RWPE2 (cell line): ENCODE measurements at regions not wholly inside any gene's neighbourhood (a gene's known extent, or its start where the extent isn't known, plus 50 kb on each side); places are given as distances from the start of the nearest gene placed in this dataset.
A peak's percentile ranks its signal among the peaks of the same experiment; 100 is the strongest.

Experiments used
- ATAC-seq: fragments of 200-7000 bp; cut with Tn5 transposase; 3 replicates; pipeline ENCODE4 v1.9.1; 2021; ENCODE audit warnings: low read depth
- DNase-seq: peaks from one replicate; pipeline ENCODE4 v3.0.0-alpha.2; 2020; ENCODE audit warnings: low spot score
- H3K27ac ChIP-seq: fragments of 450-650 bp; 2 replicates; pipeline ENCODE4 v1.5.1; 2017; ENCODE audit warnings: mild to moderate bottlenecking; ENCODE audit not compliant: poor library complexity, severe bottlenecking
- H3K27me3 ChIP-seq: fragments of 250-450 bp; sonication (Bioruptor Pico); 2 replicates; pipeline ENCODE4 v1.5.1; 2021; ENCODE audit warnings: mild to moderate bottlenecking, moderate library complexity; ENCODE audit not compliant: insufficient read depth, poor library complexity, severe bottlenecking
- H3K36me3 ChIP-seq: fragments of 250-450 bp; sonication (Bioruptor Pico); 2 replicates; pipeline ENCODE4 v1.5.1; 2020; ENCODE audit warnings: low read depth, mild to moderate bottlenecking, moderate library complexity
- H3K4me1 ChIP-seq: fragments of 250-450 bp; sonication (Bioruptor Pico); 2 replicates; pipeline ENCODE4 v1.5.1; 2021; ENCODE audit warnings: mild to moderate bottlenecking, moderate library complexity; ENCODE audit not compliant: insufficient read depth, poor library complexity, severe bottlenecking
- H3K4me3 ChIP-seq: fragments of 250-450 bp; sonication (Bioruptor Pico); 2 replicates; pipeline ENCODE4 v1.5.1; 2021; ENCODE audit warnings: mild to moderate bottlenecking, moderate library complexity; ENCODE audit not compliant: severe bottlenecking
- H3K9me3 ChIP-seq: fragments of 250-450 bp; sonication (Bioruptor Pico); 2 replicates; pipeline ENCODE4 v1.5.1; 2021; ENCODE audit warnings: mild to moderate bottlenecking, moderate library complexity; ENCODE audit not compliant: severe bottlenecking
- CTCF ChIP-seq: fragments of 450-650 bp; IDR thresholded peaks from one replicate; pipeline ENCODE4 v1.5.1; 2017; ENCODE audit warnings: mild to moderate bottlenecking, moderate library complexity; ENCODE audit not compliant: poor library complexity, severe bottlenecking

DNA sequence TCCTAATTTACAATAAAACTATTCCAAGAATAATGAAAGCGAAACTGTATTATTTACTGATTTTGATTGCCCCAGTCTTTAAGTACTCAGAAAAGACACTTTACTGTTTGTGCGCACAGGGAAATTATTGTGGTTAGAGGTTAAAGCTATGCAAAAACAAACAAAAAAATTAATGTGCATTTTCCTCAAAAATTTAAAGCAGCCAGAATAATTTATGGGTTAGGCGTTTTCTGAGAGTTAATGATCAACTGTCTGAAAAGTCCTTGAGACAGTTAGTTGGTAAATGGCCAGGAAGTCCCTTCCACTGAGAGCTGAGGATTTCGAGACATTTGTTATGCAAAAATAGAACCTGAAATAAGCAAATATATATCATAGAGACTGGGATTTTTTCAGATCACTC lies 143.3 kb downstream of the IRS1 start:
- Histone ChIP-seq H3K9me3 (no peaks in the 10 kb centered on the region), H3K4me1 (peaks cover 26% of the 10 kb centered on the region), H3K36me3 (no peaks in the 10 kb centered on the region), H3K4me3 (no peak overlapping the region), H3K27me3 (no peaks in the 10 kb centered on the region), H3K27ac (no peak overlapping the region)
- no peak for TF ChIP-seq CTCF
- ATAC-seq (no peak), DNase-seq (no peak)

- Histone ChIP-seq H3K4me1 (peaks cover 29% of the 10 kb centered on the region), H3K36me3 (no peaks in the 10 kb centered on the region), H3K4me3 (no peak overlapping the region), H3K9me3 (no peaks in the 10 kb centered on the region), H3K27ac (no peak overlapping the region), H3K27me3 (no peaks in the 10 kb centered on the region)
- no peak for DNase-seq
- ATAC-seq: no peak
- TF ChIP-seq CTCF: no peak
Observed at GRCh38 chr2:226655871-226656270, 143.7 kb downstream of the IRS1 start.

- no peak for DNase-seq
- Histone ChIP-seq H3K4me1 (peaks cover 35% of the 10 kb centered on the region), H3K9me3 (no peaks in the 10 kb centered on the region), H3K27ac (peak overlapping the region; percentile 93), H3K27me3 (no peaks in the 10 kb centered on the region), H3K4me3 (no peak overlapping the region), H3K36me3 (peaks cover 6% of the 10 kb centered on the region; the same call in 1 of the 2 replicates)
- no peak for TF ChIP-seq CTCF
- ATAC-seq: no peak
Observed at GRCh38 chr2:226652983-226653765, 146.4 kb downstream of the IRS1 start.

DNA sequence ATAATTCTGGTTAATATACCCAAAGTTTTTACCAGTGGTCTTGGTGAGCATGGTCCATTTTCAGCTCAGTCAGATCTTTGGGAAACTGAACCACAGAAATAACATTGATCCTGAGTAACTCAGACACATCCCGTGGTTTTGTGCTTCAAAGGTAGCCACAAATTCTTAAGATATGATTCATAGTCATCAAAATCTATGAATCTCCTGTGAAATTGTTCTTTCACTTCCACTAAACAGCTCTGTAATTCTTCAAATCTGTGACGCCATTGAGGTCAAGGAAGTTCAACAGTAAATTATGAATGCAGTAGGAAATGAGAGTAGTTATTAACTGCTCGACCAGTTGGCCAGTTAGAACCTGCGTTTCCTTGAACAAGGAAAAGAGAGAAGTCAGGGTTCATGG lies 147.3 kb downstream of the IRS1 start:
- H3K36me3 ChIP-seq: peaks cover 6% of the 10 kb centered on the region; the same call in 1 of the 2 replicates
- H3K27me3 ChIP-seq: no peaks in the 10 kb centered on the region
- no peaks in the 10 kb centered on the region for H3K9me3 ChIP-seq
- ATAC-seq (peak; percentile 68), DNase-seq (no peak)
- H3K27ac ChIP-seq: peak overlapping the region; percentile 93
- H3K4me3 ChIP-seq: peak overlapping the region; percentile 19
- peaks cover 35% of the 10 kb centered on the region for H3K4me1 ChIP-seq
- no peak for TF ChIP-seq CTCF
